ENCODE measurements at regions not wholly inside any gene's neighbourhood (a gene's known extent, or its start where the extent isn't known, plus 50 kb on each side); places are given as distances from the start of the nearest gene placed in this dataset.

- TF ChIP-seq CBX8 (IDR thresholded peaks at IDR 0.05; ENCODE audit: borderline replicate concordance, low read depth, low read length): no peak
These were observed 141.4 kb downstream of the C5orf15 start (continued) for GRCh38 chr5:133827011-133827410.
